GM21717 (cell line): ENCODE measurements at regions not wholly inside any gene's neighbourhood (a gene's known extent, or its start where the extent isn't known, plus 50 kb on each side); places are given as distances from the start of the nearest gene placed in this dataset.
"Not testable (repeated sequence)": the region's sequence is repeated elsewhere in the genome, so short reads cannot be mapped to it uniquely, and the experiment has no call there.

ENCODE experiments used
- ATAC-seq: cut with Tn5 transposase; IDR thresholded peaks from one replicate; pipeline ENCODE4 v1.9.1; 2021; ENCODE audit warnings: mild to moderate bottlenecking, moderate library complexity; ENCODE audit not compliant: unreplicated experiment

DNA sequence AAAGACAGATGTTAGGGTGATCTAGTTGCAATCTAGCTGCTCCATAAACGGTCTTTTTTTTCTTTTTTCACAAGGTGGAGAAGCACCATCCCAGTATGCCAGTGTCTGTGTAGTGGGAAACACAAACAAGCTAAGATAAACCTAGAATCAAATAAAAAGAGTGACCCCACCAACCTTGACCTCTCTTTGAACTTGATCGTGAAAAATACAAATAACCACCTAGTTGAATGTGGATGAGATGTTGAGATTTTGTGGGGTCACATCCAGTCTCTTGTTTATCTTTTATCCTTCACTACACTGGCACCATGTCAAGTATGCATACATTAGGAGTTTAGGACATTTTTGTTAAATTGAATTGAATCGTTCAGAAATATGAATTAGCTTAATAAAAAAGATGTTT is 194.6 kb upstream of the EYA4 start:
- no peak for ATAC-seq

DNA sequence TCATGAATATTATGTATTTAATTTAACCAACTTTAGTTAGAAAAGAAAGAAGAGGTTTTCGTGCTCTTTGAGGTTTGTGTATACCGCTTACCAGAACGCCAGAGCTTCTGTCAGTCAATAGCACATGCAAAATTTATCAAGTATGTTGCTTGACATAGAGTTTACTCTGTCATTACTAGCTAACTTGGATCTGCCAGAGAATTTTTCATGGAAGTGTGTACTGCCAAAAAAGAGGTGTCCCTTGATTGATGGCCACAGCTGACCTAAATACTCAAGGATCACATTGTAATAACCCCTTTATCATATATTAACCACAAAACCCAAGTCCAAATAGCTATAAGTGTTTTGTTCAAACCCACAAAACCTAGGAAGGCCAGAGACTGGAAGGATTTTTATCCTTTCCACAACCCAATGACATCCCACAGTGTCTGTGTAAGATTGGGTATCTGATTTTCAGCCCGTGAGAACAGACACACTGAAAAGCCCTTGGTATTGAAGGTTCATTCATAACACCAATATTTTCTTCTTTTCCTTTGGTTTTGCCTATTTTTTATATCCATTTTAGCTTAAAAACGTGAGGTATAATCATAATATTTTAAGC is 194.0 kb upstream of the EYA4 start:
- no peak for ATAC-seq

GRCh38 chr6:133047706-133048105 is 193.5 kb upstream of the EYA4 start:
- no peak for ATAC-seq

DNA sequence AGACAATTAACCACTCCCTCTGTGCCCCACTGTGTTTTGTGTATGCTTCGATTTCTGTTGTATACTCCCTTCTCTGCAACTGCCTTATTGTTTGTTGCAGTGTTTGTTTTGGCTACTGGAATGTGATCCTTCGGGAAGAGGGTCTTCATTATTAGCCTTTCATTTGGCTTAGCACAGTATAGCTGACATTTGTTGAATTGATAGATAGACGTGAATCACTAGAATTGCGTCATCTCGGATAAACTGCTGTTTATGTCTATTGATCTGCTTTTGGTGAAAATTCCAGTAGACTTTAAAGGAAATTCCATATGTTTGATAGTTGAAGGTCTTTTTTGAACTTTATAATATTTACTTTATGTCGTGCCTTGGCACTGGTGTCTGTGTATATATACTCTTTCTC is 189.9 kb upstream of the EYA4 start:
- no peak for ATAC-seq

DNA sequence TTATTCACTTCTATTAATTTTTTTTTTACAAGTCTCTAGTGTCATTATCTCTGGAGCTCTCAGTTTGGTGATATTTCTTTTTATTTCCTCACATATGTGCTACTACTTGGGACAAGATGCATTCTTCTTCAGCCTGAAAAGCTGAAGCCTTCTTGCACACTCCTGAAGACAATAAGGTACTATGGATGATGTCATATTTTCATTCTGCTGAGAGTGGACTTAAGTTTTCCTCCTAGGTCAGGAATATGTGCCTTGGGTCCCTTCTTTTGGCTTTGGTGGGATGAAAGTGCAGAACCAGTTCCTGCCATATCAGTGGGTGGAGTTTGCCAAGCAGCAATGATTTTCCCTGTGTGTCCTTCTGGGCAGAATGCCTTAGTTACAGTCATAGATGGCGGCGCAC is 188.7 kb upstream of the EYA4 start:
- no peak for ATAC-seq

GRCh38 chr6:133055441-133055966 is 185.7 kb upstream of the EYA4 start:
- ATAC-seq: no peak

GRCh38 chr6:133057352-133057751 is 183.8 kb upstream of the EYA4 start:
- no peak for ATAC-seq

DNA sequence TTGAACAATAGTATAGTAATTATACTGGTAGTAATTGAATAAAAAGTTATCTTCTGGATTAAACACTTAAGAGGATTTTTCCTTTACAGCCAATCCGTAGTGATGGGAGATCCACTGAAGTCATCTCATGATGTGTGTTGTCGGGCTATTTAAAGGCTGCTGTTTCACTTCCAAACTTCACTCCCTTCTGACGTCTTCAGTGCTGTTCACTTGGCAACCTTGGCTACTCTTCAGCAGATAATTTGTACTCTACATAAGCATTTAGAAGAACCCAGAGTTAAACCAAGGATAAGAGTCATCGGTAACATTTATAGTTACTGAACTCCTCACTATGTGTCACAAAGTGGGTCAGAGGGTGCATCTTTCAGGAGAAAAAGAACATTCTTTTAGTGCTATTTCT is 179.1 kb upstream of the EYA4 start:
- no peak for ATAC-seq

DNA sequence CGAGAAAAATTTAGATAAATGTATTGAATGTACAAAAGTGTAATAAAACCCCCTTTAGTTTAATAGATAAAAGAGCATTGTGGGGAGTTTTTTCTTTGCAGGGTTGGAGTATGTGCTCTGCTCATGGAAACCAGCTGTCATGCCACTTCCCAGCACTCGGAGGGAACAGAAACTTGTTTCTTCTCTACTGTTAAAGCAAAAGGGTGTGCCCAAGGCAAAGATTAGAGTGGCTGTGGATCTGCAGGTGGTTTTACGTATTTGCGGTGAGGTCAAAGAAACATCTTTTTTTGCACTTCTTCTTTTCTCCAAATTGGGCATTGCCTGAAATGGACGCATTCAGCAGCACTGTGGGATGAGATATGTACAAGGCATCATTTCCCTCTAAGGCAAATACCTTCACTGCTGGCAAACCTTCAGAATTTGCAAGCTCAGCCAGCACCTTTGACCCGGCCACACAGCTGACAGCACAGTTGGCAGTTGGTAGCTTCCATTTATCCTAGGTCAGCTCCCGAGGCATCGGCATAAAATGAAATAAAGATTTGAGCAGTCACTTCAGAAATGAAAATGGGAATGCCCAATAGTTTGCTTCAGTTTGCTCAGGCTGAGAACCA is 178.4 kb upstream of the EYA4 start:
- no peak for ATAC-seq

- ATAC-seq: no peak
These were observed 173.2 kb upstream of the EYA4 start for GRCh38 chr6:133067960-133068359.

DNA sequence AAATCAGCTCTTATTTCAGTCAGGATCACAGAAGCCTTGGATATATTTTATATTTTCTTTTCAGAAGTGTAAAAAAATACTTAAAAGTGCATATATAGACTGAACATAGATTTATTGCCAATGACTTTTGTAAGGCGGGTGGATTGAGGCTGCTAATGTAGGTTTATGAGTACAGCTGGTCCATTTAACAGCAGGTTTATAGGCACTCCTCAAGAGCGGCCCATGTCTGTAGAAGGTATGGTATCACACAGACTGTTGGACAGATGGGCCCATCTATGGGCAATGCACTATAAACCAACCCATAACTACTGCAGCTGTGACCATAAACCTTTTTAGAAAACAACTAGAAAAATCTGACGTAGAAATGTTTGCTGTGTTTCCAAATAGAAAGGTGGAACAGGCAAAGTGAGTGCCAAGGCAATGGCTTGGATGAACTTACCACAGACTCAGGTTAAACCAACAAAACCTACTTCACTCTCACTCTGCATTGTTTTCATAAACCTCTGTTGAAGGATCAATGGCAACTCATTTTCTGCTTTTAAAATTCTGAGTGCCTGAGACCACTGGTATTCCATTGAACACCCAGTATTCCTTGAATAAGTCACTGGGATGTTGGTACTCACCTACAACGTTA is 170.6 kb upstream of the EYA4 start:
- ATAC-seq: no peak

GRCh38 chr6:133079901-133080300 is 161.3 kb upstream of the EYA4 start:
- no peak for ATAC-seq

- no peak for ATAC-seq
These were observed 157.7 kb upstream of the EYA4 start for GRCh38 chr6:133083248-133083967.

GRCh38 chr6:133085471-133085870 is 155.7 kb upstream of the EYA4 start:
- no peak for ATAC-seq

DNA sequence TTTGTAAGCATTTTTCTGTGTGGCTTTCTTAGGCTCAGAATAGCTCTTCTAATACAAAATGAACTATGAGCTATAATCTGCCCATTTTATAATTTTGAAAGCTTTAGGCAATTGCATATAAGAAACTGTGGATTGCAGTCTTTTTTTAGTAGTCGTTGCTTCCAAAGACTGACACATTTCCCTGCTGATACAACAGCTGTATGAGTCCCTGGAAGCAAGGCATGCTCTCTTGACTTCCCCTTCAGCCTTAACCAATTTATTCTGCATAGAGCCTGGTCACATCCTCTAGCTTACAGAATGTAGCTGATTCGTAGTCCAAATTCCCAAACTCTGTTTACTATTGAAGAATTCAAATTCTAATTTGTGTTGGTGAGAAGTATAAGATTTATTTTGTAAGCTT is 155.3 kb upstream of the EYA4 start:
- ATAC-seq: no peak

GRCh38 chr6:133088931-133089695 is 152.0 kb upstream of the EYA4 start:
- no peak for ATAC-seq

- ATAC-seq: no peak
These were observed 149.0 kb upstream of the EYA4 start for GRCh38 chr6:133092199-133092598.

- no peak for ATAC-seq
These were observed 148.4 kb upstream of the EYA4 start for GRCh38 chr6:133092771-133093170.

DNA sequence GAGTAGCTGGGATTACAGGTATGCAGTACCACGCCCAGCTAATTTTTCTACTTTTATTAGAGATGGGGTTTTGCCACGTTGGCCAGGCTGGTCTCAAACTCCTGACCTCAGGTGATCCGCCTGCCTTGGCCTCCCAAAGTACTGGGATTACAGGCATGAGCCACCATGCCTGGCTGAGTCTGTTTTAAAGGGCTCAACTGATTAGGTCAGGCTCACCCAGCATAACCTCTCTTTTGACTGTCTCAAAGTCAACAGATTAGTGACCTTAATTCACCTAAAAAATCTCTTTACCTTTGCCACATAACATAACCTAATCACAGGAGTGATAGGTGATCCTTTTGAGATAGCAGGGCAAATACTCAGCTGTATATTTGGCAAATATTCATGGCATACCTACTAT is 147.9 kb upstream of the EYA4 start:
- not testable (repeated sequence) for ATAC-seq

GRCh38 chr6:133093956-133094355 is 147.2 kb upstream of the EYA4 start:
- no peak for ATAC-seq

- no peak for ATAC-seq
These were observed 143.9 kb upstream of the EYA4 start for GRCh38 chr6:133097208-133097607.
